GM18867 (cell line): ENCODE measurements at regions not wholly inside any gene's neighbourhood (a gene's known extent, or its start where the extent isn't known, plus 50 kb on each side); places are given as distances from the start of the nearest gene placed in this dataset.

Source experiments
- ATAC-seq: cut with Tn5 transposase; IDR thresholded peaks from one replicate; pipeline ENCODE4 v1.9.1; 2021; ENCODE audit warnings: mild to moderate bottlenecking, moderate library complexity; ENCODE audit not compliant: unreplicated experiment

GRCh38 chr2:204012072-204012653, 75.6 kb downstream of the ICOS start:
- no peak for ATAC-seq

DNA sequence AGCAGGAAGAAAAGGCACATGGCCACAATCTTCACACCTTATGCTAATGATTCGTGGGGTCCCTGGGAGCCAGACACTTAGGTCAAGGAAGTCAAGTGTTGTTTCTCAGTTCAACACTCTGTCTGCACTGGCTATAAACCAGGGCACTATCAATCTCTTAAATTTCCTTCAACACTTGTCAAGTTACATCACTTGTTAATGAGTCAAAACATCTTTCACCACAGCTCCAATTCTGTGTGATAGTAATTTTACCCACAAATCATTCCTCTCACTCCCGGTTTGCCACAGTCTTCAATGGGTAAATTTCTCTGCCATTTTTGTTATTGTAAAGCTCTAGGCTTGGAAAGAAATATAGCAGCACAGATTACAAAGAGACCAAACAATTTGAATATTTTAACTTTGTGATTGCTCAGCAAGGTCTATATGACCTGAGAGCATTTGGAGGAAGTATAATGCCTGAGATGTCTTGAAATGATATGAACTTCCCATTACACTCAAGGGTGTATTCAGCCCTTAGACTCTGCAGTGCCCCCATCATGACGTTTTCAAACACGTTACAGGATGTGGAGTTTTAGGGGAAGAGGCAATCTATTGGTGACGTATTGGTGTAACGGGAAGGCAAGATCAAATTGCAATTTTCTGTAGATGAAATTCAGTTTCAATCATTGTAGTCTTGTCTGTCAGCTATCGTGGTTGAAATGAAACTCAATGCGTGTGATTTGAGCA, 78.7 kb downstream of the ICOS start:
- no peak for ATAC-seq

DNA sequence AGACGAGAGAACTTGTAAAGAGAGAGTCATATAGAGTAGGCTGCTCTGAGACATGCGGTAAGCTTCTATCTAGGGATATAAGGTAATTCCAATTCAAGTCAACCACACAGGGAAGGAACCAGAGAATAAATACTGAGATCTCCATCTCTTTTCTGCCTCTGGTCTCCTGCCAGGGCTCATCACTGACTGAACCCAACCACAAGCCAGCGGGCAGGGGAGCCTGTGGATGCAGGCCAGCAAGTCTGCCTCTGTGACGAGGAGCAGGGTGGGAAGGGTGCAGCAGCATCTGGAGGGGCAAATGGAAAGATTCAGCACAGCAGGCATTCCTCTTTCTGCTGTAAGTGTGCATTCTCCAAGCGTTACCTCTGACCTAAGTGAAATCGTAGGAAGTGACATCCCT, 82.2 kb downstream of the ICOS start:
- ATAC-seq = no peak

DNA sequence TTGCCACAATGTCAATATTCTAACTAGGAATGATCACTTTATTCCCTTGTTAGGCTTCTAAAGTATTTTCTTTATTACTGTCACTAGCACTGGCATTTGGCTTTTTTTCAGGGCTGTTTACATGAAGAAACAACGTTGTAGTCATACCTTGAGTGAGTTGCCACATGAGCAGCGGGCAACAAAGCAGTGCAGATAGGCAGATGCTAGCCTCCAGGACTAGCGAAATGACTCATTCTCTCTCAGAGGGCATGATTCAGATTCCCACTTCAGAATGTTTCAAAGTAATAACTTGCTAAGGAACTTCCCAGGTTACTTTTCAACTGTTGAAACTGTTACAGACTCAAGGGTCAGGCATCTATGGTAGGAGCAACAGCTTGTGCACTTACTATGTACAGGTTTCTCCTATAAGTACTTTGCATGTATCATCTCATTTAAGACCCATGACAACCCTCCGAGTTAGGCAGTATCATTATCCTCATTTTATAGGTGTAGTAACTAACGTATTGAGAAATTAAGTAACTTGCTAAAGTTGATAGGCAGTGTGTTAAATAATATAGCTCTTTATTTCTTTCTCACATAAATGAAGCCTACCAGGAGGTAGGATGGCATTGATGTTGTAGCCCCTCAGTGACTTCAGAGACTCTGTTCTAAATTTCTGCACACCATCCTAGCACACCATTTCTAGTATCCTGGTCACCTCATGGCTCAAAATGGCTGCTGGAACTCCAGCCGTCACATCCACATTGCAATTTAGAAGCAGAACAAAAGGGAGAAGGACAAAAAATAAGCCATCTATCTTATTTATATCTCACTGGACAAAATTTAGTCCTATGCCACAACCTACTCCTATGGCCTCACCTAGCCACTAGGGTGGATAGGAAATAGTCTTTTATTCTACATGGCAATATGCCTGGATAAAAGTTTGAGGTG, 83.3 kb downstream of the ICOS start:
- ATAC-seq = peak; percentile 81

- no peak for ATAC-seq
These were observed 84.9 kb downstream of the ICOS start for GRCh38 chr2:204021290-204022081.

GRCh38 chr2:204022550-204022949, 86.0 kb downstream of the ICOS start:
- ATAC-seq = no peak

DNA sequence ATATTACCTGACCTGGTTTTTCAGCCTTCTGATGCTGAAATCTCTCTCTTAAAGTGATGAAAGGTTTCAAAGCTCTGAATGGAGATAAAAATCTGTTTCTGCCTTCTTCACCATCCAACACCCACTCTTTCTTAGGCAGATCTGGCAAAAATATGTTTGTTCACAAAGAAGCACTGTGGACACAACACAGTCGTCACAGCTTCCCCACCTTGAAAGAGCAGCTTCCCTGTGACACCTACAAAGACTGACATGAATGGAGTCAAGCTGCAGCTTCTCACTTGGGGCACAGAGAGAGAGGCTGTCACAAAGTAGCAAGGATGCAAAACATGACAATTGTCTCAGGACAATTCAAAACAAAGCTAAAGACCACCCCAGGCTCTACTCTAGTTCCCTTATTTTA, 86.5 kb downstream of the ICOS start:
- no peak for ATAC-seq

GRCh38 chr2:204024503-204024902, 87.9 kb downstream of the ICOS start:
- no peak for ATAC-seq

GRCh38 chr2:204024906-204025475, 88.4 kb downstream of the ICOS start:
- no peak for ATAC-seq

- no peak for ATAC-seq
These were observed 89.7 kb downstream of the ICOS start for GRCh38 chr2:204026294-204026693.

- peak; percentile 95 for ATAC-seq
These were observed 90.5 kb downstream of the ICOS start for GRCh38 chr2:204027091-204027490.

GRCh38 chr2:204030322-204030721, 93.8 kb downstream of the ICOS start:
- ATAC-seq = no peak

GRCh38 chr2:204031056-204031455, 94.5 kb downstream of the ICOS start:
- no peak for ATAC-seq

GRCh38 chr2:204032301-204032700, 95.7 kb downstream of the ICOS start:
- ATAC-seq = no peak

DNA sequence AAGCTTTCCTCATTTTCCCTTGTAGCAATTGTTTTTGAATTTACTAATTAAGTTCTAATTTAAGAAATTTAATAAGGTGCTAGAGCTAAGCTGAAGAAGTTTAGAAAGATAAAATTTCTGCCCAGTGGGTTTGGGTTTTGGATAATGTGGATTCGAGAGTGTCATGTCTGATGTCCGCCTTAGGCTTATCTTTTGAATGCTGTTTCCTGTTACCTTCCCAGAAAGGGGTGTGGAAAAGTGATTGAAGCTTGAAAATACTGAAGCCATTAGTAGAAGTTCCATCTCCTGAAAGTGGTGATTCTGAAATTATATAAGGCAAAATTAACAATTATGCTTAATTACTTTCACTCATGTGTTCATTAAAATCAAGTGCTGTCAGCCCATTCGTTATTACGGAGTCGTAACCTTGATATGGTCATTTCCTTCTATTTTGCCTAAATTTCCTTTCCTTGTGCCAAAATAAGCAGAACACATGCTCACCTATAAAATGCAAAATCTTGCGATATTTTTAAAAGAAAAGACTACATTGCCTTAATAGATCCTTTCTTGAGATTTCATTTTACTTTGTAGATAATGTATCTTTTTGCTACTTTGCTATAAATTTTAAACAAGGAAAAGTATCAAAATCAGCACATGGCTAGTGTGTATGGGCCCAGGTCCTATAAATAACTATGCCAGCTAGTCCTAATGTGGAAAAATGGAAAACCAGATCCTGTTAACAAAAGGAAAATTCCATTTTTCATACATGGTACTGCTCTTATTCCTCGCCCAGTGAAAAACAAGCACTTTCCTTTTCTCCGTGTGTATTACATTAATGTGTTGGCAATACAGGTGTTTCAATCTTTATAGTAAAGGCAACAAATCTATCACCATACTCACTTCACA, 97.3 kb downstream of the ICOS start:
- ATAC-seq = no peak

DNA sequence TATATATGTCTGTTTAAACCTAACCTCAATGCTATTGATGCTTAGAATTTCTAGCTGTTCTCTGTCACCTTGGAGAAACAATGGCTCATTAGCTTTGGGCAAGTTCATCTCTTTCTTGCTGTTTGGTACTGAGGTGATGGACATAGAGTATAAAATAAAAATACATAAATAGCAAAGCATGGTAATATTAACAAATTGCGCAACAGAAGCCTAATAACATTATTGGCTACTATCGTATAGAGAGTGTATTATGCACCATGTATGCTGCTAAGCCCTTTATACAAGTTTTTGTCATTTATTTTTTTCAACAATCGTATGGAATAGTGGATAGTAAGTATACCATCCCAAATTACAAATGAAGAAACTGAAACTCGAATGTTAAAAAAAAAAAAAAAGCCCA, 100.1 kb downstream of the ICOS start:
- no peak for ATAC-seq

DNA sequence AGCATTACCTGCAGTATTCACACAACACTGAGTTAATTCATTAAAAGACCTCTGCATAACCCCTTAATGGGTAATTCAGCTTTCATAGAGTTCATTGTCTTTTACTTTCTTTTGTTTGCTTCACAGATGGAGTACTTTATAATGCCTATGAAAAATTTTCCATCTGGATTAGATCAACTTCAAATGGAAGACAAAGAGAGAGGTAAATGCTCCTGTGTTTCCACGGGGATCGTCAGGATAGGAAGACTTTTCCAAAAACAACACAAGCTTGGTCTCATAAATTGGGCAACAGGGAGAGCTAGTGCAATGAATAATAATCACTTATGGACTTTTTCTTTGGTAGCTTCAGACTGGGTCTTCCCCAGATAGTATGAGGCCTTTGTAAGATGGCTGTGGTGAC, 100.7 kb downstream of the ICOS start:
- no peak for ATAC-seq

DNA sequence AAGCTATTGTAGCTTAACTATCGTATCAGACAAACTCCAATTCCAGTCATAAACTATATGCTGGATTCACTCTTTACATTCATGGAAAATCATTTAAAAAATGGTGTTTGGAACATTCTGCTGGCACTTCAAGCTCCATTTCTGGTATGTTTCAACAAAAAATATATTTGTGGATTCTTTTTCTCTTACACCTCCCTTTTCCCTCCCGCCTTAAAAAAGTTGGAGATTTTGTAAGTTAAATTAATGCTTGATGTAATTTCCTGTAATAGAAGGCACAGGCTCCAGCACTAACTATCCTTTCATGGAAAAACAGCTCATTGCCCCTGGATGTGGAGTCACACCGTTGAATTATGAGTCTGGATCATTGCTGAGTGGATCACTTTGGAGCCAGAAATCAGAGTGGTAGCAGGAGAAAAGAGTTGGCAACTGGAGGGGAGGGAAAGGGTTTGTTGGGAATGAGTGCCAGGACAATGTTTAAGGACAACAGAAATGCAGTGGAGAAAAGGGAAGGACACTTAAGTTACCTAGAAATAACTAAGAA, 102.8 kb downstream of the ICOS start:
- no peak for ATAC-seq

GRCh38 chr2:204040016-204040415, 103.5 kb downstream of the ICOS start:
- ATAC-seq = no peak
